Hepatocyte (in vitro differentiated cells): ENCODE measurements at regions not wholly inside any gene's neighbourhood (a gene's known extent, or its start where the extent isn't known, plus 50 kb on each side); places are given as distances from the start of the nearest gene placed in this dataset.

ENCODE experiments used
- CTCF ChIP-seq: fragments of 200-600 bp; sonication (generic); IDR thresholded peaks from 2 replicates; pipeline ENCODE4 v1.5.1; 2016; ENCODE audit warnings: antibody characterized with exemption, mild to moderate bottlenecking; ENCODE audit not compliant: poor library complexity
- EZH2phosphoT487 ChIP-seq: fragments of 200-600 bp; sonication (generic); IDR thresholded peaks from one replicate; pipeline ENCODE4 v1.6.1; 2018; ENCODE audit warnings: antibody characterized with exemption, mild to moderate bottlenecking, low read depth, moderate library complexity; ENCODE audit not compliant: unreplicated experiment, severe bottlenecking

GRCh38 chr7:25062380-25062779, 62.7 kb downstream of the CYCS start:
- no peak for TF ChIP-seq CTCF
- TF ChIP-seq EZH2phosphoT487: no peak
